DND-41 (cell line): ENCODE measurements at regions not wholly inside any gene's neighbourhood (a gene's known extent, or its start where the extent isn't known, plus 50 kb on each side); places are given as distances from the start of the nearest gene placed in this dataset.

Source experiments
- ATAC-seq: fragments of 200-7000 bp; cut with Tn5 transposase; 3 replicates; pipeline ENCODE4 v1.9.1; 2021; ENCODE audit warnings: low read depth; ENCODE audit not compliant: insufficient read depth
- DNase-seq: peaks from one replicate; pipeline ENCODE4 v3.0.0-alpha.2; 2020
- H2AFZ ChIP-seq: 2 replicates; pipeline ENCODE4 v1.6.0; 2012; ENCODE audit warnings: low read depth, low read length
- H3K27ac ChIP-seq: 2 replicates; pipeline ENCODE4 v1.5.1; 2012; ENCODE audit warnings: low read length, inconsistent platforms
- H3K27me3 ChIP-seq: fragments of 200-600 bp; sonication (generic); 2 replicates; pipeline ENCODE4 v1.6.0; 2012; ENCODE audit warnings: low read length, mild to moderate bottlenecking, inconsistent platforms; ENCODE audit not compliant: insufficient read depth, poor library complexity
- H3K36me3 ChIP-seq: 2 replicates; pipeline ENCODE4 v1.5.1; 2012; ENCODE audit warnings: low read length, inconsistent platforms; ENCODE audit not compliant: insufficient read depth
- H3K4me1 ChIP-seq: 2 replicates; pipeline ENCODE4 v1.5.1; 2012; ENCODE audit warnings: mild to moderate bottlenecking, low read length; ENCODE audit not compliant: insufficient read depth
- H3K4me2 ChIP-seq: 2 replicates; pipeline ENCODE4 v1.6.0; 2012; ENCODE audit warnings: mild to moderate bottlenecking, moderate library complexity, low read length, inconsistent platforms; ENCODE audit not compliant: insufficient read depth
- H3K4me3 ChIP-seq, 2 experiments: fragments of 200-600 bp in 1 of 2; shearing (Covaris generic) in 1 of 2; 2 replicates each; pipeline ENCODE4 v1.5.1; 2012 to 2016; ENCODE audit warnings: inconsistent platforms in 2 of 2, low read length in 2 of 2, mild to moderate bottlenecking in 2 of 2, low read depth in 1 of 2, moderate library complexity in 1 of 2
- H3K79me2 ChIP-seq: 2 replicates; pipeline ENCODE4 v1.6.0; 2012; ENCODE audit warnings: low read length, inconsistent platforms; ENCODE audit not compliant: insufficient read depth
- H3K9ac ChIP-seq: 2 replicates; pipeline ENCODE4 v1.6.0; 2012; ENCODE audit warnings: low read depth, mild to moderate bottlenecking, inconsistent platforms, low read length, moderate library complexity
- H3K9me3 ChIP-seq: 2 replicates; pipeline ENCODE4 v1.5.1; 2012; ENCODE audit warnings: low read length, moderate library complexity, mild to moderate bottlenecking, inconsistent platforms; ENCODE audit not compliant: insufficient read depth, severe bottlenecking
- H4K20me1 ChIP-seq: 2 replicates; pipeline ENCODE4 v1.6.0; 2012; ENCODE audit warnings: low read length; ENCODE audit not compliant: insufficient read depth
- CTCF ChIP-seq: IDR thresholded peaks from 2 replicates; pipeline ENCODE4 v1.5.1; 2012; ENCODE audit warnings: borderline replicate concordance, low read length, moderate library complexity, mild to moderate bottlenecking; ENCODE audit not compliant: poor library complexity, severe bottlenecking; ENCODE audit errors: extremely low read depth
- EZH2 ChIP-seq: IDR thresholded peaks from 3 replicates; pipeline ENCODE4 v1.6.1; 2012; ENCODE audit warnings: borderline replicate concordance, low read depth, mild to moderate bottlenecking, moderate library complexity, low read length, inconsistent platforms; ENCODE audit not compliant: severe bottlenecking

- H3K4me3 ChIP-seq = no peak overlapping the region
- no peak overlapping the region for H3K4me2 ChIP-seq
- ATAC-seq (no peak), DNase-seq (no peak)
- H3K9me3 ChIP-seq = no peaks in the 10 kb centered on the region
- no peaks in the 10 kb centered on the region for H3K4me1 ChIP-seq
- H3K27ac ChIP-seq = no peak overlapping the region
- no peaks in the 10 kb centered on the region for H3K36me3 ChIP-seq
- H3K79me2 ChIP-seq = no peaks in the 10 kb centered on the region
- H4K20me1 ChIP-seq = no peaks in the 10 kb centered on the region
- H3K9ac ChIP-seq = no peak overlapping the region
- H2AFZ ChIP-seq = no peak overlapping the region
- no peaks in the 10 kb centered on the region for H3K27me3 ChIP-seq
- TF ChIP-seq EZH2 (no peak), CTCF (no peak)
Measured at GRCh38 chr6:91782802-91783201, 1195.9 kb upstream of the MAP3K7 start.

- ATAC-seq = no peak
- TF ChIP-seq EZH2 (no peak), CTCF (no peak)
- H3K4me3 ChIP-seq = no peak overlapping the region
- no peaks in the 10 kb centered on the region for H3K27me3 ChIP-seq
- no peak for DNase-seq
- no peak overlapping the region for H2AFZ ChIP-seq
- no peak overlapping the region for H3K27ac ChIP-seq
- no peaks in the 10 kb centered on the region for H3K36me3 ChIP-seq
- no peaks in the 10 kb centered on the region for H4K20me1 ChIP-seq
- H3K9me3 ChIP-seq = no peaks in the 10 kb centered on the region
- no peaks in the 10 kb centered on the region for H3K4me1 ChIP-seq
- H3K4me2 ChIP-seq = no peak overlapping the region
- H3K79me2 ChIP-seq = no peaks in the 10 kb centered on the region
- no peak overlapping the region for H3K9ac ChIP-seq
Measured at GRCh38 chr6:91781946-91782345, 1195.1 kb upstream of the MAP3K7 start.

DNA sequence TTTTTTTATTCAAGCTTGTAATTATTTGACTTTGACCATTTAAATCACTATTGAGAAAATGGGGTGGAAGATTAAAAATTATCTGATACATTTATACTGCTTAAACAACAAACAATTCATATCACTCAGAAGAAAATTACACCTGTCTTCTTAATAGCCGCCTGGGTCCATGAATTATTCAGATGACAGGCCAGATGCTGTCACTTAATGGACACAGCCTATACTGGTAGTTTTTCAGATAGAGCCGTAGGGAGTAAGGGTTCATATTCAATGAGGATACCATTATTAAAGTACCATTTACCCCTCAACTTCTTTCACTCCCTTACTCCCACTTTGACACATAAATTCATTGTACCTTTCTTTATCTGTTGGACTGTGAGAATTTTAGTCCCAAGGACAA is 1193.4 kb upstream of the MAP3K7 start:
- no peaks in the 10 kb centered on the region for H4K20me1 ChIP-seq
- no peak overlapping the region for H3K9ac ChIP-seq
- no peaks in the 10 kb centered on the region for H3K27me3 ChIP-seq
- no peaks in the 10 kb centered on the region for H3K36me3 ChIP-seq
- no peak overlapping the region for H3K27ac ChIP-seq
- H3K4me3 ChIP-seq = no peak overlapping the region
- no peak for ATAC-seq
- H3K9me3 ChIP-seq = no peaks in the 10 kb centered on the region
- no peak for DNase-seq
- no peak overlapping the region for H3K4me2 ChIP-seq
- no peaks in the 10 kb centered on the region for H3K4me1 ChIP-seq
- H3K79me2 ChIP-seq = no peaks in the 10 kb centered on the region
- no peak overlapping the region for H2AFZ ChIP-seq
- TF ChIP-seq CTCF (no peak), EZH2 (no peak)

- no peak for DNase-seq
- Histone ChIP-seq H3K36me3 (no peaks in the 10 kb centered on the region), H3K4me2 (no peak overlapping the region), H3K9ac (no peak overlapping the region), H3K79me2 (no peaks in the 10 kb centered on the region), H3K9me3 (no peaks in the 10 kb centered on the region), H3K4me1 (no peaks in the 10 kb centered on the region), H3K27ac (no peak overlapping the region), H3K27me3 (no peaks in the 10 kb centered on the region), H2AFZ (no peak overlapping the region), H3K4me3 (no peak overlapping the region), H4K20me1 (no peaks in the 10 kb centered on the region)
- TF ChIP-seq EZH2 = no peak
- TF ChIP-seq CTCF = no peak
- no peak for ATAC-seq
Measured at GRCh38 chr6:91761621-91762020, 1174.7 kb upstream of the MAP3K7 start.
